K562 (cell line): ENCODE measurements at regions not wholly inside any gene's neighbourhood (a gene's known extent, or its start where the extent isn't known, plus 50 kb on each side); places are given as distances from the start of the nearest gene placed in this dataset.

Experiments used
- BACH1 ChIP-seq: fragments of 200-800 bp; sonication (Bioruptor generic); IDR thresholded peaks from 2 replicates; pipeline ENCODE4 v1.6.1; 2016; ENCODE audit warnings: missing genetic modification characterization, missing compliant biosample characterization
- CBFB ChIP-seq: sonication (generic); formaldehyde crosslinking; IDR thresholded peaks from 2 replicates; pipeline ENCODE4 v1.4.0; 2020; ENCODE audit warnings: mild to moderate bottlenecking, missing genetic modification reagents
- CTCF ChIP-seq, 3 experiments: IDR thresholded peaks in 2 of 3; conservative IDR thresholded peaks in 1 of 3; 2 replicates each; pipeline ENCODE4 v1.5.1; 2011 to 2012; ENCODE audit warnings: low read length in 3 of 3, mild to moderate bottlenecking in 3 of 3, control low read depth in 2 of 3, improper control_type of control experiment in 1 of 3, inconsistent platforms in 1 of 3, low read depth in 1 of 3, mixed read lengths in 1 of 3, moderate library complexity in 1 of 3; ENCODE audit not compliant: insufficient read depth in 2 of 3
- GTF2A2 ChIP-seq: IDR thresholded peaks from 2 replicates; pipeline ENCODE4 v1.6.1; 2016; ENCODE audit warnings: mild to moderate bottlenecking, missing genetic modification characterization, missing compliant biosample characterization
- POLR2A ChIP-seq: fragments of 450-650 bp; conservative IDR thresholded peaks from 2 replicates; pipeline ENCODE4 v1.6.1; 2016
- PRMT5 ChIP-seq: sonication (generic); formaldehyde crosslinking; IDR thresholded peaks from 2 replicates; pipeline ENCODE4 v1.5.0; 2020; ENCODE audit warnings: missing genetic modification reagents
- ZNF431 ChIP-seq: sonication (generic); formaldehyde crosslinking; IDR thresholded peaks from 2 replicates; pipeline ENCODE4 v1.8.0; 2022; ENCODE audit warnings: mild to moderate bottlenecking, missing genetic modification reagents

GRCh38 chrX:36642052-36642451 is 366.1 kb upstream of the FAM47C start:
- TF ChIP-seq CTCF (IDR thresholded peaks at IDR 0.05 in 2 of 3, conservative IDR thresholded peaks at IDR 0.05 in 1 of 3; ENCODE audit: insufficient read depth in 2 of 3, low read depth in 1 of 3, low read length in 3 of 3) (no peak), CBFB (CRISPR knock-in tag) (no peak), POLR2A (no peak), GTF2A2 (no peak), PRMT5 (CRISPR knock-in tag) (no peak), ZNF431 (no peak), BACH1 (tag) (no peak)
